Neural progenitor cell (in vitro differentiated cells): ENCODE measurements at regions not wholly inside any gene's neighbourhood (a gene's known extent, or its start where the extent isn't known, plus 50 kb on each side); places are given as distances from the start of the nearest gene placed in this dataset.

Source experiments
- DNase-seq: peaks from one replicate; pipeline ENCODE4 v3.0.0-alpha.2; 2016; ENCODE audit warnings: low spot score
- H2AFZ ChIP-seq: fragments of 200-600 bp; sonication (generic); replicated peaks from 2 replicates; pipeline ENCODE4 v1.6.1; 2016; ENCODE audit warnings: antibody characterized with exemption
- H3F3A ChIP-seq: fragments of 200-600 bp; sonication (generic); 2 replicates; pipeline ENCODE4 v1.6.1; 2016; ENCODE audit warnings: antibody characterized with exemption, low read depth
- H3K27ac ChIP-seq: fragments of 200-600 bp; sonication (generic); 2 replicates; pipeline ENCODE4 v1.5.1; 2016; ENCODE audit warnings: mild to moderate bottlenecking
- H3K27me3 ChIP-seq: fragments of 200-600 bp; sonication (generic); 2 replicates; pipeline ENCODE4 v1.6.1; 2016; ENCODE audit warnings: mild to moderate bottlenecking, moderate library complexity
- H3K36me3 ChIP-seq: fragments of 200-600 bp; sonication (generic); 2 replicates; pipeline ENCODE4 v1.5.1; 2016
- H3K4me1 ChIP-seq: fragments of 200-600 bp; sonication (generic); 2 replicates; pipeline ENCODE4 v1.6.1; 2016; ENCODE audit warnings: mixed run types
- H3K4me2 ChIP-seq: fragments of 200-600 bp; sonication (generic); 2 replicates; pipeline ENCODE4 v1.6.1; 2016
- H3K4me3 ChIP-seq: fragments of 200-600 bp; sonication (generic); 2 replicates; pipeline ENCODE4 v1.5.1; 2016
- H3K79me2 ChIP-seq: fragments of 200-600 bp; sonication (generic); 2 replicates; pipeline ENCODE4 v1.6.1; 2016; ENCODE audit warnings: low read depth
- H3K9ac ChIP-seq: fragments of 200-600 bp; sonication (generic); 2 replicates; pipeline ENCODE4 v1.6.1; 2016
- H3K9me3 ChIP-seq: fragments of 200-600 bp; sonication (generic); 2 replicates; pipeline ENCODE4 v1.5.1; 2016; ENCODE audit warnings: low read depth
- H4K20me1 ChIP-seq: fragments of 200-600 bp; sonication (generic); 2 replicates; pipeline ENCODE4 v1.6.1; 2016; ENCODE audit warnings: low read depth
- H3K27ac Mint-ChIP-seq: 3 replicates; pipeline ENCODE4 v1.8.0; 2021; ENCODE audit warnings: mixed read lengths
- H3K27me3 Mint-ChIP-seq: 2 replicates; pipeline ENCODE4 v1.8.0; 2022; ENCODE audit warnings: low read depth, mild to moderate bottlenecking, inconsistent platforms, moderate library complexity, mixed read lengths; ENCODE audit not compliant: insufficient read depth
- H3K36me3 Mint-ChIP-seq: 3 replicates; pipeline ENCODE4 v1.8.0; 2021; ENCODE audit warnings: mixed read lengths
- H3K4me1 Mint-ChIP-seq: 3 replicates; pipeline ENCODE4 v1.8.0; 2021; ENCODE audit warnings: mixed read lengths
- H3K4me3 Mint-ChIP-seq: 3 replicates; pipeline ENCODE4 v1.8.0; 2021; ENCODE audit warnings: mild to moderate bottlenecking, moderate library complexity, mixed read lengths
- H3K9me3 Mint-ChIP-seq: 3 replicates; pipeline ENCODE4 v1.8.0; 2020; ENCODE audit warnings: mixed read lengths
- CTCF ChIP-seq: fragments of 200-600 bp; sonication (generic); IDR thresholded peaks from 2 replicates; pipeline ENCODE4 v1.5.1; 2017; ENCODE audit warnings: antibody characterized with exemption, mild to moderate bottlenecking
- EZH2 ChIP-seq: fragments of 200-600 bp; sonication (generic); IDR thresholded peaks from 2 replicates; pipeline ENCODE4 v1.6.1; 2017; ENCODE audit warnings: antibody characterized with exemption, mild to moderate bottlenecking, moderate library complexity
- EZH2phosphoT487 ChIP-seq: fragments of 200-600 bp; sonication (generic); IDR thresholded peaks from 2 replicates; pipeline ENCODE4 v1.6.1; 2017; ENCODE audit warnings: antibody characterized with exemption

GRCh38 chr4:170414360-170414759, 324.6 kb upstream of the AADAT start:
- peaks cover 24% of the 10 kb centered on the region for H3K4me1 Mint-ChIP-seq
- Histone ChIP-seq H3K27ac (no peak overlapping the region), H3K4me3 (no peak overlapping the region), H3K36me3 (peaks cover 2% of the 10 kb centered on the region), H3K9ac (no peak overlapping the region), H4K20me1 (no peaks in the 10 kb centered on the region), H3K9me3 (no peaks in the 10 kb centered on the region), H3K27me3 (no peaks in the 10 kb centered on the region), H3K79me2 (no peaks in the 10 kb centered on the region), H3F3A (no peaks in the 10 kb centered on the region), H2AFZ (no peak overlapping the region), H3K4me2 (no peak overlapping the region), H3K4me1 (peaks cover 12% of the 10 kb centered on the region)
- peaks cover 2% of the 10 kb centered on the region for H3K27me3 Mint-ChIP-seq
- no peak overlapping the region for H3K4me3 Mint-ChIP-seq
- DNase-seq, result no peak
- TF ChIP-seq CTCF (no peak), EZH2 (no peak), EZH2phosphoT487 (no peak)
- no peak overlapping the region for H3K27ac Mint-ChIP-seq
- peaks cover 8% of the 10 kb centered on the region for H3K9me3 Mint-ChIP-seq
- no peaks in the 10 kb centered on the region for H3K36me3 Mint-ChIP-seq

GRCh38 chr4:170413951-170414350, 324.2 kb upstream of the AADAT start:
- Histone ChIP-seq H4K20me1 (no peaks in the 10 kb centered on the region), H3K27me3 (no peaks in the 10 kb centered on the region), H3K9me3 (no peaks in the 10 kb centered on the region), H3K4me2 (no peak overlapping the region), H3K4me3 (no peak overlapping the region), H3K79me2 (no peaks in the 10 kb centered on the region), H2AFZ (no peak overlapping the region), H3K9ac (no peak overlapping the region), H3K27ac (no peak overlapping the region), H3F3A (no peaks in the 10 kb centered on the region), H3K36me3 (no peaks in the 10 kb centered on the region), H3K4me1 (peaks cover 12% of the 10 kb centered on the region)
- H3K27ac Mint-ChIP-seq, result no peak overlapping the region
- peaks cover 24% of the 10 kb centered on the region for H3K4me1 Mint-ChIP-seq
- DNase-seq, result no peak
- no peaks in the 10 kb centered on the region for H3K36me3 Mint-ChIP-seq
- TF ChIP-seq CTCF (no peak), EZH2 (no peak), EZH2phosphoT487 (no peak)
- peaks cover 8% of the 10 kb centered on the region for H3K9me3 Mint-ChIP-seq
- H3K27me3 Mint-ChIP-seq, result peaks cover 2% of the 10 kb centered on the region
- no peak overlapping the region for H3K4me3 Mint-ChIP-seq

- H3K4me1 ChIP-seq, result no peaks in the 10 kb centered on the region
- no peaks in the 10 kb centered on the region for H3K27me3 Mint-ChIP-seq
- H3K36me3 Mint-ChIP-seq, result no peaks in the 10 kb centered on the region
Observed at GRCh38 chr4:170400361-170400760, 310.6 kb upstream of the AADAT start.

More at GRCh38 chr4:170400361-170400760, 310.6 kb upstream of the AADAT start:
- Histone ChIP-seq H3K4me3 (no peak overlapping the region), H2AFZ (peak overlapping the region; percentile 19), H3K36me3 (no peaks in the 10 kb centered on the region), H3K9ac (no peak overlapping the region), H3K79me2 (no peaks in the 10 kb centered on the region), H4K20me1 (no peaks in the 10 kb centered on the region), H3F3A (no peaks in the 10 kb centered on the region), H3K27ac (no peak overlapping the region), H3K9me3 (no peaks in the 10 kb centered on the region), H3K27me3 (no peaks in the 10 kb centered on the region), H3K4me2 (no peak overlapping the region)
- no peaks in the 10 kb centered on the region for H3K9me3 Mint-ChIP-seq
- H3K4me1 Mint-ChIP-seq, result no peaks in the 10 kb centered on the region
- H3K4me3 Mint-ChIP-seq, result no peak overlapping the region
- H3K27ac Mint-ChIP-seq, result no peak overlapping the region
- DNase-seq, result peak; percentile 15
- no peak for TF ChIP-seq EZH2
- TF ChIP-seq CTCF, result peak; percentile 20
- no peak for TF ChIP-seq EZH2phosphoT487
